ENCODE measurements at regions not wholly inside any gene's neighbourhood (a gene's known extent, or its start where the extent isn't known, plus 50 kb on each side); places are given as distances from the start of the nearest gene placed in this dataset.
"Not testable (repeated sequence)": the region's sequence is repeated elsewhere in the genome, so short reads cannot be mapped to it uniquely, and the experiment has no call there.

GRCh38 chr2:175792199-175792598 is 209.9 kb downstream of the LNPK start:
- no peak overlapping the region for H3K27ac Mint-ChIP-seq (ENCODE audit: unreplicated experiment)
- no peak overlapping the region for H3K4me3 Mint-ChIP-seq (ENCODE audit: unreplicated experiment)
- H3K27me3 Mint-ChIP-seq (ENCODE audit: unreplicated experiment) = no peaks in the 10 kb centered on the region
- peaks cover 7% of the 10 kb centered on the region for H3K9me3 Mint-ChIP-seq (ENCODE audit: unreplicated experiment)
- H3K36me3 Mint-ChIP-seq (ENCODE audit: unreplicated experiment) = peaks cover 12% of the 10 kb centered on the region
- H3K4me1 Mint-ChIP-seq (ENCODE audit: low read depth, unreplicated experiment) = peaks cover 5% of the 10 kb centered on the region
- TF ChIP-seq, protein P1, sequence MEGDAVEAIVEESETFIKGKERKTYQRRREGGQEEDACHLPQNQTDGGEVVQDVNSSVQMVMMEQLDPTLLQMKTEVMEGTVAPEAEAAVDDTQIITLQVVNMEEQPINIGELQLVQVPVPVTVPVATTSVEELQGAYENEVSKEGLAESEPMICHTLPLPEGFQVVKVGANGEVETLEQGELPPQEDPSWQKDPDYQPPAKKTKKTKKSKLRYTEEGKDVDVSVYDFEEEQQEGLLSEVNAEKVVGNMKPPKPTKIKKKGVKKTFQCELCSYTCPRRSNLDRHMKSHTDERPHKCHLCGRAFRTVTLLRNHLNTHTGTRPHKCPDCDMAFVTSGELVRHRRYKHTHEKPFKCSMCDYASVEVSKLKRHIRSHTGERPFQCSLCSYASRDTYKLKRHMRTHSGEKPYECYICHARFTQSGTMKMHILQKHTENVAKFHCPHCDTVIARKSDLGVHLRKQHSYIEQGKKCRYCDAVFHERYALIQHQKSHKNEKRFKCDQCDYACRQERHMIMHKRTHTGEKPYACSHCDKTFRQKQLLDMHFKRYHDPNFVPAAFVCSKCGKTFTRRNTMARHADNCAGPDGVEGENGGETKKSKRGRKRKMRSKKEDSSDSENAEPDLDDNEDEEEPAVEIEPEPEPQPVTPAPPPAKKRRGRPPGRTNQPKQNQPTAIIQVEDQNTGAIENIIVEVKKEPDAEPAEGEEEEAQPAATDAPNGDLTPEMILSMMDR (IDR thresholded peaks at IDR 0.05; ENCODE audit: partially characterized antibody, unreplicated experiment) = no peak
- DNase-seq = no peak

- TF ChIP-seq, protein P1 (IDR thresholded peaks at IDR 0.05; ENCODE audit: partially characterized antibody, unreplicated experiment) = no peak
- Mint-ChIP-seq H3K27me3 (ENCODE audit: unreplicated experiment) (no peaks in the 10 kb centered on the region), H3K4me1 (ENCODE audit: low read depth, unreplicated experiment) (peaks cover 5% of the 10 kb centered on the region), H3K4me3 (ENCODE audit: unreplicated experiment) (no peak overlapping the region), H3K36me3 (ENCODE audit: unreplicated experiment) (no peaks in the 10 kb centered on the region), H3K27ac (ENCODE audit: unreplicated experiment) (no peak overlapping the region), H3K9me3 (ENCODE audit: unreplicated experiment) (no peaks in the 10 kb centered on the region)
- DNase-seq = no peak
Measured at GRCh38 chr2:175786471-175787124, 215.5 kb downstream of the LNPK start.

GRCh38 chr2:175777337-175777736 is 224.7 kb downstream of the LNPK start:
- not testable (repeated sequence) for H3K4me1 Mint-ChIP-seq (ENCODE audit: low read depth, unreplicated experiment); H3K27ac Mint-ChIP-seq (ENCODE audit: unreplicated experiment); H3K4me3 Mint-ChIP-seq (ENCODE audit: unreplicated experiment); DNase-seq; H3K27me3 Mint-ChIP-seq (ENCODE audit: unreplicated experiment); H3K9me3 Mint-ChIP-seq (ENCODE audit: unreplicated experiment)
- H3K36me3 Mint-ChIP-seq (ENCODE audit: unreplicated experiment) = peaks cover 18% of the 10 kb centered on the region

GRCh38 chr2:175769200-175769599 is 232.9 kb downstream of the LNPK start:
- H3K9me3 Mint-ChIP-seq (ENCODE audit: unreplicated experiment) = peaks cover 4% of the 10 kb centered on the region
- DNase-seq = no peak
- peaks cover 5% of the 10 kb centered on the region for H3K36me3 Mint-ChIP-seq (ENCODE audit: unreplicated experiment)
- no peaks in the 10 kb centered on the region for H3K4me1 Mint-ChIP-seq (ENCODE audit: low read depth, unreplicated experiment)
- TF ChIP-seq, protein P1 (IDR thresholded peaks at IDR 0.05; ENCODE audit: partially characterized antibody, unreplicated experiment) = no peak
- H3K27me3 Mint-ChIP-seq (ENCODE audit: unreplicated experiment) = peaks cover 2% of the 10 kb centered on the region
- no peak overlapping the region for H3K27ac Mint-ChIP-seq (ENCODE audit: unreplicated experiment)
- H3K4me3 Mint-ChIP-seq (ENCODE audit: unreplicated experiment) = no peak overlapping the region

- no peak overlapping the region for H3K4me3 Mint-ChIP-seq (ENCODE audit: unreplicated experiment)
- peaks cover 2% of the 10 kb centered on the region for H3K27me3 Mint-ChIP-seq (ENCODE audit: unreplicated experiment)
- no peak for DNase-seq
- TF ChIP-seq, protein P1 (IDR thresholded peaks at IDR 0.05; ENCODE audit: partially characterized antibody, unreplicated experiment) = no peak
- no peaks in the 10 kb centered on the region for H3K36me3 Mint-ChIP-seq (ENCODE audit: unreplicated experiment)
- peaks cover 2% of the 10 kb centered on the region for H3K9me3 Mint-ChIP-seq (ENCODE audit: unreplicated experiment)
- H3K27ac Mint-ChIP-seq (ENCODE audit: unreplicated experiment) = no peak overlapping the region
- H3K4me1 Mint-ChIP-seq (ENCODE audit: low read depth, unreplicated experiment) = no peaks in the 10 kb centered on the region
Measured at GRCh38 chr2:175766880-175767279, 235.2 kb downstream of the LNPK start.
